RWPE2 (cell line): ENCODE measurements at regions not wholly inside any gene's neighbourhood (a gene's known extent, or its start where the extent isn't known, plus 50 kb on each side); places are given as distances from the start of the nearest gene placed in this dataset.

Source experiments
- ATAC-seq: fragments of 200-7000 bp; cut with Tn5 transposase; 3 replicates; pipeline ENCODE4 v1.9.1; 2021; ENCODE audit warnings: low read depth
- DNase-seq: peaks from one replicate; pipeline ENCODE4 v3.0.0-alpha.2; 2020; ENCODE audit warnings: low spot score
- H3K27ac ChIP-seq: fragments of 450-650 bp; 2 replicates; pipeline ENCODE4 v1.5.1; 2017; ENCODE audit warnings: mild to moderate bottlenecking; ENCODE audit not compliant: poor library complexity, severe bottlenecking
- H3K27me3 ChIP-seq: fragments of 250-450 bp; sonication (Bioruptor Pico); 2 replicates; pipeline ENCODE4 v1.5.1; 2021; ENCODE audit warnings: mild to moderate bottlenecking, moderate library complexity; ENCODE audit not compliant: insufficient read depth, poor library complexity, severe bottlenecking
- H3K36me3 ChIP-seq: fragments of 250-450 bp; sonication (Bioruptor Pico); 2 replicates; pipeline ENCODE4 v1.5.1; 2020; ENCODE audit warnings: low read depth, mild to moderate bottlenecking, moderate library complexity
- H3K4me1 ChIP-seq: fragments of 250-450 bp; sonication (Bioruptor Pico); 2 replicates; pipeline ENCODE4 v1.5.1; 2021; ENCODE audit warnings: mild to moderate bottlenecking, moderate library complexity; ENCODE audit not compliant: insufficient read depth, poor library complexity, severe bottlenecking
- H3K4me3 ChIP-seq: fragments of 250-450 bp; sonication (Bioruptor Pico); 2 replicates; pipeline ENCODE4 v1.5.1; 2021; ENCODE audit warnings: mild to moderate bottlenecking, moderate library complexity; ENCODE audit not compliant: severe bottlenecking
- H3K9me3 ChIP-seq: fragments of 250-450 bp; sonication (Bioruptor Pico); 2 replicates; pipeline ENCODE4 v1.5.1; 2021; ENCODE audit warnings: mild to moderate bottlenecking, moderate library complexity; ENCODE audit not compliant: severe bottlenecking
- CTCF ChIP-seq: fragments of 450-650 bp; IDR thresholded peaks from one replicate; pipeline ENCODE4 v1.5.1; 2017; ENCODE audit warnings: mild to moderate bottlenecking, moderate library complexity; ENCODE audit not compliant: poor library complexity, severe bottlenecking

GRCh38 chr13:54356209-54356608 lies 1327.6 kb downstream of the OLFM4 start:
- no peaks in the 10 kb centered on the region for H3K36me3 ChIP-seq
- no peak for ATAC-seq
- no peak overlapping the region for H3K4me3 ChIP-seq
- no peak overlapping the region for H3K27ac ChIP-seq
- TF ChIP-seq CTCF, result no peak
- no peaks in the 10 kb centered on the region for H3K27me3 ChIP-seq
- DNase-seq, result no peak
- H3K9me3 ChIP-seq, result no peaks in the 10 kb centered on the region
- no peaks in the 10 kb centered on the region for H3K4me1 ChIP-seq

GRCh38 chr13:54356849-54357248 lies 1328.2 kb downstream of the OLFM4 start:
- no peak overlapping the region for H3K4me3 ChIP-seq
- no peak for TF ChIP-seq CTCF
- H3K9me3 ChIP-seq, result no peaks in the 10 kb centered on the region
- DNase-seq (no peak), ATAC-seq (no peak)
- no peaks in the 10 kb centered on the region for H3K36me3 ChIP-seq
- no peaks in the 10 kb centered on the region for H3K27me3 ChIP-seq
- H3K27ac ChIP-seq, result no peak overlapping the region
- H3K4me1 ChIP-seq, result no peaks in the 10 kb centered on the region

- Histone ChIP-seq H3K27me3 (no peaks in the 10 kb centered on the region), H3K4me3 (no peak overlapping the region), H3K27ac (no peak overlapping the region), H3K36me3 (no peaks in the 10 kb centered on the region), H3K9me3 (no peaks in the 10 kb centered on the region), H3K4me1 (no peaks in the 10 kb centered on the region)
- ATAC-seq, result no peak
- no peak for TF ChIP-seq CTCF
- no peak for DNase-seq
These were observed 1328.8 kb downstream of the OLFM4 start for GRCh38 chr13:54357284-54357933.

- no peak overlapping the region for H3K4me3 ChIP-seq
- no peaks in the 10 kb centered on the region for H3K36me3 ChIP-seq
- no peaks in the 10 kb centered on the region for H3K4me1 ChIP-seq
- H3K27ac ChIP-seq, result no peak overlapping the region
- ATAC-seq (no peak), DNase-seq (no peak)
- TF ChIP-seq CTCF, result no peak
- no peaks in the 10 kb centered on the region for H3K9me3 ChIP-seq
- H3K27me3 ChIP-seq, result no peaks in the 10 kb centered on the region
These were observed 1332.8 kb downstream of the OLFM4 start for GRCh38 chr13:54361460-54361859.

GRCh38 chr13:54366728-54367127 lies 1338.1 kb downstream of the OLFM4 start:
- no peak for TF ChIP-seq CTCF
- Histone ChIP-seq H3K9me3 (no peaks in the 10 kb centered on the region), H3K27me3 (no peaks in the 10 kb centered on the region), H3K36me3 (no peaks in the 10 kb centered on the region), H3K4me3 (no peak overlapping the region), H3K27ac (no peak overlapping the region), H3K4me1 (no peaks in the 10 kb centered on the region)
- ATAC-seq (no peak), DNase-seq (no peak)
